ENCODE measurements at regions not wholly inside any gene's neighbourhood (a gene's known extent, or its start where the extent isn't known, plus 50 kb on each side); places are given as distances from the start of the nearest gene placed in this dataset.
"Not testable (repeated sequence)": the region's sequence is repeated elsewhere in the genome, so short reads cannot be mapped to it uniquely, and the experiment has no call there.

- TF ChIP-seq, protein P1, sequence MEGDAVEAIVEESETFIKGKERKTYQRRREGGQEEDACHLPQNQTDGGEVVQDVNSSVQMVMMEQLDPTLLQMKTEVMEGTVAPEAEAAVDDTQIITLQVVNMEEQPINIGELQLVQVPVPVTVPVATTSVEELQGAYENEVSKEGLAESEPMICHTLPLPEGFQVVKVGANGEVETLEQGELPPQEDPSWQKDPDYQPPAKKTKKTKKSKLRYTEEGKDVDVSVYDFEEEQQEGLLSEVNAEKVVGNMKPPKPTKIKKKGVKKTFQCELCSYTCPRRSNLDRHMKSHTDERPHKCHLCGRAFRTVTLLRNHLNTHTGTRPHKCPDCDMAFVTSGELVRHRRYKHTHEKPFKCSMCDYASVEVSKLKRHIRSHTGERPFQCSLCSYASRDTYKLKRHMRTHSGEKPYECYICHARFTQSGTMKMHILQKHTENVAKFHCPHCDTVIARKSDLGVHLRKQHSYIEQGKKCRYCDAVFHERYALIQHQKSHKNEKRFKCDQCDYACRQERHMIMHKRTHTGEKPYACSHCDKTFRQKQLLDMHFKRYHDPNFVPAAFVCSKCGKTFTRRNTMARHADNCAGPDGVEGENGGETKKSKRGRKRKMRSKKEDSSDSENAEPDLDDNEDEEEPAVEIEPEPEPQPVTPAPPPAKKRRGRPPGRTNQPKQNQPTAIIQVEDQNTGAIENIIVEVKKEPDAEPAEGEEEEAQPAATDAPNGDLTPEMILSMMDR (IDR thresholded peaks at IDR 0.05) = not testable (repeated sequence)
- TF ChIP-seq POLR2A (IDR thresholded peaks at IDR 0.05) = not testable (repeated sequence)
Measured at GRCh38 chr3:87097733-87098132, 106.8 kb upstream of the VGLL3 start.
